ENCODE measurements at regions not wholly inside any gene's neighbourhood (a gene's known extent, or its start where the extent isn't known, plus 50 kb on each side); places are given as distances from the start of the nearest gene placed in this dataset.
"Not testable (repeated sequence)": the region's sequence is repeated elsewhere in the genome, so short reads cannot be mapped to it uniquely, and the experiment has no call there.

DNA sequence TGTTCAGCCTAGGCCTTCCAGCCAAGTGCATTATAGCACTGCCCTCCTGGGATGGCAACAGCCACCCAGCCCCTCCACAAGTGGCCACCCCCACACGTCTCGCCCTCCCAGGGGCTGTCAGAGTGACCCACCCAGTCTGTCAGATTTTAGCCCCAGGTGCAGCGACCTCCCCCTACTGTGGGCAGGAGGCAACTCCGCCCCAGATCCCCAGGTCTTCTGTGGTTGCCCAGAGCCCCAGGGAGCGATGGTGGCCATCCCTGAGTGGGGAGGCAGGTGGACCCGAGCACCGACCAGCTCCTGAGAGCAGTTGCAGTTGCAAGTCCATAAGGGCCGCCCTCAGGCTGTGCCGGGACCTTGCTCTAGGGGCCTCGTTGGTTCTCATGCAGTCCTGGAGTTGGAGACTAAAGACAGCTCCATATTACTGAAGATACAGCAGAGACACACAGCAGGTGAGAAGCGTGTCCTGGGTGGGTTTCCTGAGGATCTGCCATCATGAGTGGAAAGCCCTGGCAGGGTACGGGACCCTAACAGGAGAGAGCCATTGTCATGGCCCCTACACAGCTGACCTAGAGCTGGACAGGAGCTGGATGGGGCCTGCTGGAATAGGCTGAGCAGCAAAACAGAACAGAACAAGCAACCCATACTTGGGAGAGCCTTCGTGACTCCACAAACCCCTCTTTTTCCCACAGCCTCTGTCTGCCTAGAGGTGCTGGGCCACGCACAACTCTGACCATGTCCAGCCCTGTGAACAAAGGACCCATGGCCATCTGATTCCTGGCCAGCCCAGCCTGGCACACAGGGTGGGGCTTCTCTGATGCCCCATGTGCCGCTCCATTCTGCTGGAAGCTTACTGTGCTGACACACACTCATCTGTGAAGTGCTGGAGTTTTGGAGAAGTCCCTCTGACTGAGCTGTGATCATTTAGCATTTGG, 110.3 kb upstream of the ALDH1A3 start:
- DNase-seq, result no peak

DNA sequence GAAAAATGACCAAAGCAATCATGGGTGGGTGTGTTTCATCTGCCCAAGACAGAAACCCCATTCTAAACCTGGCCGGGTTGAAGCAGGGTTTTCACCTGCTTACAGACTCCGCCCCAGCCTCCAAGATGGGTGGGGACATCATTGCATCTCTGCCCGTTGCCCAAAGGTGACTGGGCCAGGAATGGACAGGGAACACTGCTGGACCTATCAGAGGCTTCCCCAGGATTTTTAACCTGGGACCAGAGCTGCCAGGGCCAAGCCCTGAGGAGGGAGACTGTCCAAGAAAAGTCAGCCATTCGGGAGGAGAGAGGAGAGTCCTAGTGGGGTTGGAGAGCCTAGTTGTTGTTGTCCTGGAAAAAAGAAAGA, 109.7 kb upstream of the ALDH1A3 start:
- DNase-seq, result no peak

DNA sequence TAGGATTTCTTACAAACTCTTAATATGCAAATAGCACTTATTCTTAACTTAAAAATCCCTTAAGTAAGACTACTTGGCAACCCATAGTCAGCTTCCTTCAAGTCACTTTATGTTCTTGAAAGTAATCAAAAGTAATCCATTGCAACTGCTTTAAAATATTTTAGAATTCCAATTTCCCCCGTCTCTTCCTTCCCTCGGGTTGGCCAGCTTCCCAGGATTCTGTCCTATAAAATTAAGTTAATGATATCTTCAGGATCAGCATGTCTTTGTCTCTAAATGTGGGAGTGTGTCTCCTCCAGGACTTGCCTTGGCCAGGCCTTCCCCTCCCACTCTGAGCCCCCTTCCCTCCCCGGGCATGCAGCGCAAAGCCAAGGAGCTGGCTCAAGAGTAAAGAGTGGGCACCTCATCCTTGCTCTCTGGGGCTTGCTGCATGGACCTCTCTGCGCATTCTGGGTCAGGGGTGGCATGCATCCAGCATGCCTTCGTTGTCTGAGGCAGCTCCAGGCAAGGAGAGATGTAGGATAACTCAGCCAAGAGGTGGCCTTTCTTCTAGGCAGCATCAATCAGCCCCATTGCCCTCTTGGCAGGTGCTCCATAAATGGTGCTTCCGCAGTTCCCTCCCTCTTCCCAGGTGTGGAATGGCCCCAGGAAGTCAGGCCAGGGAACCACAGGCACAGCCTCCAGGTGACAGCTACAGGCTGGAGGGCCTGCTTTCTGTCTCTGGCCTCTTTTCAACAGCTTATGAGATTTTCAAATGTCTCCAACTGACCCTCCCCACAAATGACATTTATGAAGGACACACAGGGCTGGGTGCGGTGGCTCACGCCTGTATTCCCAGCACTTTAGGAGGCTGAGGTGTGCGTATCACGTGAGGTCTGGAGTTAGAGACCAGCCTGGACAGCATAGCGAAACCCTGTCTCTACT, 108.7 kb upstream of the ALDH1A3 start:
- DNase-seq, result no peak

DNA sequence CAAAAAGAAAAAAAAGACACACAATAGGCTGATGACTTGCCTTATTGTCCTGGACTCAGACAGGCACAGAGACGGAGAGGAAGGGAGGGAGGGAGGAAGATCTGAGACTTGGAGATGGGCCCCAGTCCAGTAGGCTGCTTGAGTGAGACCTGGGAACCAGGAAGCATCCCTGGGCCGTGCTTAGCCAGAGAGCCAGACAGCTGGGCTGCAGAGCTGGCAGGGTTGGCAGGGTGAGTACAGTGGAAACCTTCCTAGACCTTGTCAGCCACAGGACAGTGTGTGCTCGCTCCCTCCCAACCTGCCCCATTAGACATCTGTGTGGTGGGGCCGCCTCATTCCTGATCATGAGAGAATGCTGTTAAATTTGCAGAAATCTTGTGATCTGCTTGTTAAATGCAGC, 107.9 kb upstream of the ALDH1A3 start:
- no peak for DNase-seq

DNA sequence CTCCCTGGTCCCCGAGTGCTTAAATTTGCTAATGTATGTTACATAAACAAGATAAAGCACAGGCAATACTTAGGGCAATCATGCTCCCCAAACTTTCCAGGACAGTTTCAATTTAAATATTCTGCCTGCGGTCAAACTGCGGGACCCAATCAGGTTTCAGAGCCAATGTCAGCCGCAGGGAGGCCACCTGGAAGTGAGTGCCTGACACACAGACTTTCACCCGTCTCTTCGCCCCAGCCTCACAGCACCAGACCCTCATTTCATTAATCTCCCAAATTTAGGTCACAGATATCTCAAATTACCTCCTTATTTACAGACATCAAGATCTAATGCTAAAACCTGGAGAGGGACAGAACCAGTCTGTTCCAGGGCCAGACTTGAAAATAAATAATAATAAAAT, 107.2 kb upstream of the ALDH1A3 start:
- no peak for DNase-seq

DNA sequence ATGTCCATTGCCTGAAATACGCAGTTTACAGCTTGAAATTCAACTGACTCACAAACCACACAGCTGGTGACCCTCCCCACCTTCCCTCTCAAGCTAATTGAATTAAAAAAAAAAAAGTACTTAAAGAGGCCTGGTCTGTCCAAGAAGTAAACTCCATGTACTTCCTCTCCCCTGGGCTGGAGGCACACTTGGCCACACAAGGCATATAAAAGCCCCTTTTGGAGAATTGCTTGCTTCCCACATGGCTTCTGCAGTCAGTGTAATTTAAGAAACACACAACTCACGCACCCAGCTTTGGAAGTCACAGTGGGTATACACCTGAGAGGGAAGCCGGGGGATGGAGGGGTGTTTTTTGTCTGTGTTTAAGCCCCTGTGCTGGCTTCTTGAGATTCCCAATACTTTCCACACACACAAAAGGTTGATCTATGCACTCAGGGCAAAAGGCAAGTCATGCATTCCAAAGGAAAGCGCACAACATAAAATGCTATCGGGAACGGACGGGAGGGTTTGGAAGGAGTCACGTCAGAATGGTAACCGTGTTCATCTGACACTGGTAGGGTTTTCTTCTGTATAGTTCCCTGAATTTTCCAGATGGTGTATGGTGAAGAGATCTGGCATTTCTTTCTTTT, 106.6 kb upstream of the ALDH1A3 start:
- DNase-seq, result no peak

DNA sequence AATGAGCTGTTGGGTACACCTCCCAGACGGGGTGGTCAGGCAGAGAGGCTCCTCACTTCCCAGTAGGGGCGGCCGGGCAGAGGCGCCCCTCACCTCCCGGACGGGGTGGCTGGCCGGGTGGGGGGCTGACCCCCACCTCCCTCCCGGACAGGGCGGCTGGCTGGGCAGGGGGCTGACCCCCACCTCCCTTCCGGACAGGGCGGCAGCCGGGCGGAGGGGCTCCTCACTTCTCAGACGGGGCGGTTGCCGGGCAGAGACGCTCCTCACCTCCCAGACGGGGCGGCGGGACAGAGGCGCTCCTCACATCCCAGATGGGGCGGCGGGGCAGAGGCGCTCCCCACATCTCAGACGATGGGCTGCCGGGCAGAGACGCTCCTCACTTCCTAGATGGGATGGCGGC, 105.6 kb upstream of the ALDH1A3 start:
- DNase-seq, result not testable (repeated sequence)

DNA sequence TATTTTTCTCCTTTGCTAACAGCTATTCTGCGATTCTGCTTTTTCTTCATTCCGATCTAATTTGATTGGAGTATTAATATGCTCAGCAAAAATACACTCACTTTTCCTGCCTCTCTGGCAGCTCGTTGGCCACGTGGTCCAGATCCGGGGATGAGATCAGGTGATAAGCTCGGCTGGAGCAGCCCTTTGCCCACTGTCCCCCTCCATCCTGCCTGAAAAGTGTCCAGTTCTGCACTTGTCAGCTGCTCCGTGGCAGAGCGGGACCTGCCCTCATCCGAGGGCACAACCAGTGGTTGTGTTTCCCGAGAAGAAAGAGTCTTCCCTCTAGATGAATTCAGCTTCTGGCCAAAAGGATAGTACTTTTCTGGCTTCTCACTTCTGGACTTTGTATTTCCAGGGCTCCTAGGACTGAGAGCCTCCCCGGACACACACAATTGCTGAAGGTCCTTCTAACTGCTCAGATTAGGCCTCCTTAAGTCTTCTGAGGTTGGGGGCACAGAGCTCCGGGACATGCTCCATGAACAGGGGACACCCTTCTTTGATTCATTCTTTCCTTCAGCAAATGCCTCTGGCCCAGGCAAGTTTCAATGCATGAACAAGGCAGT, 103.9 kb upstream of the ALDH1A3 start:
- no peak for DNase-seq

DNA sequence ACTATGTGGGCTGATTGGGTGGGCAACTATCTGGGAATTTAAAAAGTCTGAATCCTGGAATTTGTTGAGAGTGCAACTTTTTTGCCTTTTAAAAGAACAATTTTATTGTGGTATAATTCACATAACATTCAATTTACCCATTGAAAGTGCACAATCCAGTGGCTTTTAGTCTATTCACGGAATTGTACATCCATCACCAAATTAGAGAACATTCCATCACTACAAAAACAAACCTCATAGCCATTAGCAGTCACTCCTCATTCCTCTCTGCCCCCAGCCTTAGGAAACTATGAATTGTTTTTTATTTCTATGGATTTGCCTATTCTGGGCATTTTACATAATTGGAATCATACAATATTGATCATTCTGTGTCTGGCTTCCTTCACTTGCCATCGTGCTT, 101.8 kb upstream of the ALDH1A3 start:
- no peak for DNase-seq

DNA sequence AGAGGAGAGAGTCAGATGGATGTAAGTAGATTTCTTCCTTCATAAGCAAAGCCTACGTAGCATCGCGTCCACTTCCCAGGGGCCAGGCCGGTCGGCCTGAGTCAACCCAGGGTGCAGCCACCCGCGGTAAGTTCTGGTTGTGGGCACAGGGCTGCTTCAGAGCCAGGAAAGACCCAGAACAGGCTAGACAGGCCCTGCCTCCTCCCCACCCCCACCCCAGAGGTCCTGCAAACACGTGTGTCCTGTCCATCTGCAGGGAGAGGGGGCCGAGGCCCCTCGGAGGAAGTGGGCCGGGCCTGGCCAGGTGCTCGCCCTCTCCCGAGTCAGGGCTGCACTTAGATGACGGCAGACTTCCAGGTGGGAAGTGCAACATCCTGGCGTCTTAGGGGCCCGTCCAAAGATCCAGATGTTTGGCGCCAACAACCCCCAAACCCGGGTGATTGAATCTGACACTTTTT, 100.8 kb upstream of the ALDH1A3 start:
- DNase-seq, result no peak

DNA sequence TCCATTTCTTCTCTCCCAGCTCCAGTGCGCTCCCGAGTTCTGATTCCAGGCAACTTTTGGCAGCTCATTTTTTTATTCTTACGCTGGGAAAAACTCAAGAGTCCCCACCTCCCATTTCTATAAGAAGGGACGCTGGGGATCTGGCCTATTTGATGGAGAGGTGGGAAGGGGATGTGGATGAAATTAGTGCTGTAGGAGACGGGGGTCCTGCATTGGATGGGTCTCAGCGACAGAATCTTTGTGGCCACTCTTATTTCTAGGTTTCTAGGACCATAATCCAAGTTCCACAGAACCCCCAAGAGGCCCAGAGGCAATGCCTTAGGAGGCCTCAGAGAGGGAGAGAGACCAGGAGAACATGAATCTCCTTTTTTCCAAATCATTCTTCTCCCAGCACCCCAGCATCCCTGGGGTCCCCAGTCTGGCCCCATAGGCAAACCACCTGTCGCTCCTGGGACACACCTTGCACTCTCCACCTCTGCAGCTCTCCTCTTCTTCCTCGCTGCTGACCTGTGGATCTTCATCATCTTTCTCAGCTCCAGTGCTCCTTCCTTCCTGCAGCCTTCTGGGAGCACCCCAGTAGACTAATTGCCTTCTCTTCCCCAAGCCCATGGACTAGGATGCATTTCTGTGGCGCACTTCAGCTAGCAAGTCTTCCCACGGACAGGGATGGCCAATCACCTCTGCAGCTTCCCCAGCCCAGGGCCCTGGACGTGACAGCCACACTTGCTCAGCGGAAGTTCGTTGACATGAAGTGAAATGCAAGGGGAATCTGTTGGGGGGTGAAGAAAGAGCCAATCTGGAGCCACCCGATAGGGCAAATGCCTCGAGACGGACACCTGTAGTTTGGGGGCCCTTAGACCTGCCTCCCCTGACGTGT, 100.1 kb upstream of the ALDH1A3 start:
- no peak for DNase-seq

DNA sequence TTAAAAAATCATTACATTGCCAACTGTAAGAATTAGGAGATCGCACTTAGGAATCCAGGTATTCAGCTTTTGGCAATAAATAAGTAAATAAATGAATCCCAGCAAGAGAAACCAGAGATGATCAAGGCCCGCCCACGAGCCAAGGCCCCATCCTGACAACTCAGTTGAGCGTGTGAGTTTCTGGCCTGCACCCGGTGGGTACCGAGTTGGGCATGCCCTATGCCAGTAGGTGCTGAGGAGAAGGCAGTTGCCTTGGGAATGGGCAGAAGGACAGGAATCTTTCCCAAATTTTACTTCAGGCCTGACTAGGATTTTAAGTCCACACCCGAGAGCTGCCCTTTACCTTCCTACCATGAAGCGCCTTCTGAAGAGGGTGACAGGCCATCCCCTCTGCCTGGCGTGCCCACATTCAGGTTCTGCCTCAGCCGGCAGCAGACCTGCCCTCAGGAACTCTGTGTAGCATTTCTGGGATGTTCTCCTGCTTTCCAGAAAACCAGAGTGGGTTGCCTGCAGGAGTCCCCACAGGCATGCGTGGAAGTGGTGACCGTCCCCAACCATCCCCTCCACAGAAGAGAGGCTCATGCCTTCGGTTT, 99.3 kb upstream of the ALDH1A3 start:
- DNase-seq, result no peak

DNA sequence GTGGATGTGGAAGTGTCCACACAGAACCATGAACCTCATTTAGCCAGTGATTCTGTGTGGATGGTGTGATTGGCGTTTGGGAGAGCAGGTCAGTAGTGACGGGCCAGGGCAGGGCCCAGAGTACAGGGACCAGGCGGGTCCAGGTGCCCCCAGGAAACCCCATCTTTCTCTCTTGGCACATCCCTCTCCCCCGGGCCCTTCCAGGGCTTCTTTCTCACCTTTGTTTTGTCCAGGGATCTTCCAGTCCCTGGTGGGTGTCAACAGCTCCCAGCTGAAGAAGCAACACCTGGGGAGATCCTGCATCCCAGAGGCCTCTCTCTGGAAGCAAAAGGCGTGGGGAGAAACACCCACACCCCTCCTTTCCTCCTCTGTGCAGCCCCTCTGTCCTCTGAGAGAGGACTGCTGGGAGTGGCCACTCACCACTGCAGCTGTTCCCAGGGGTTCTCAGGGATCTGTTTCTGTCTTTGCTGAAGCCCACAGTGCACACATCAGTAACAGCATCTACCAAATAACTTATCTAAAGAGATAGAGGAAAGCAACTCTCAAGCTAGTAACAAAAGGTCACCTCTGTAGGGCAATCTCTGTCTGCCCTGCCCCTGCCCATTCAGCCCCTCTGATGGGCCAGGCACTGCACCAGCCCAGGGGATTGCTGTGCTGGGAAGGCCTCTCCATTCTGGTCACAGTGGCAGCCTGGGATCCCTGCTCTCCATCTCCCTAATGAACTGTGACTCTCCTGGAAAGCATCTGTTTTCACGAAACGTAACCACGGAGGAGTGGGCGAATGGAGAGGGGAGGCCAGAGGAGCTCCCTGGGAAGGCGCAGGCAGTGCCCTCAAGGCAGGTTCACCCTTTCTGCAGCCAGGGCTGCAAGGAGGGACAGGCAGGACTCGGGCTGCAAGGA, 98.3 kb upstream of the ALDH1A3 start:
- DNase-seq, result no peak

DNA sequence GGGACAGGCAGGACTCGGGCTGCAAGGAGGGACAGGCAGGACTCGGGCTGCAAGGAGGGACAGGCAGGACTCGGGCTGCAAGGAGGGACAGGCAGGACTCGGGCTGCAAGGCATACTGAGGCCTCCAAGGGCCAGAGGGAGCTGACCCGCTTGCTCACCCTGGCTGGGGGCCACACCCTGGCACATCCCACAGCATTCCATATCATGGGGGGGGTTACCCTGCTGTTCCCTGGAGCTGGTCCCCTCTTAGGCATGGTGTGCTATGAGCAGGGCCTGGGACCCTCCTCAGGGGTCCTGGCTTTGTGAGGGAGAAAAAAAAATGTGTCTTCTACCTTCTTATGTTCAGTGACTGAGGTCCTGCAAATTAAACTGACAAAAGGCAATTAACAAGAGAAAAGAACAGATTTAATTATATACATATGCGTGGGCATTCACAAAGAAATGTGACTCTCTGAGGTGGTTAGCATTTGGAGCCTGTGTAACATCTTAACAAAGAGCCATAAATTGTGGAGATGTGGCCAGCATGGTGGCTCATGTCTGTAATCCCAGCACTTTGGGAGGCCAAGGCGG, 97.6 kb upstream of the ALDH1A3 start:
- no peak for DNase-seq

DNA sequence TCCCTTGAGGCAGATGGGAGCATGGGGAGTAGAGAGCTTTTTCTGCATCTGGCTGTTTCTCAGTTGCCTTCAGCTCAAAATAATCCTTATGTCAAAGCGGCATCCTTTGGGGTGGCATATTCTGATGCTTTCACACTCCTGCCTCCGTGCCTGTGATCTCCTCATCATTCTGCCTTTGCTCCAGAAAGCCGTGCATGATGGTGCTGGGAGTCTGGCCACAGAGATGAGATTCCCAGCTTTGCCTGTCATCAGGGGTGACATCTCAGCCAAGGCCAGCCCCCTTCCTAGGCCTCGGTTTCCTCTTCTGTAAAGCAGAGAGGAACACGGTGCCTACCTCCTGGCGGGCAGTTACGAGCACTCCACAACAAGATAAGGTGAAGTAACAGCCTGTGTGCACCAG, 96.3 kb upstream of the ALDH1A3 start:
- no peak for DNase-seq

DNA sequence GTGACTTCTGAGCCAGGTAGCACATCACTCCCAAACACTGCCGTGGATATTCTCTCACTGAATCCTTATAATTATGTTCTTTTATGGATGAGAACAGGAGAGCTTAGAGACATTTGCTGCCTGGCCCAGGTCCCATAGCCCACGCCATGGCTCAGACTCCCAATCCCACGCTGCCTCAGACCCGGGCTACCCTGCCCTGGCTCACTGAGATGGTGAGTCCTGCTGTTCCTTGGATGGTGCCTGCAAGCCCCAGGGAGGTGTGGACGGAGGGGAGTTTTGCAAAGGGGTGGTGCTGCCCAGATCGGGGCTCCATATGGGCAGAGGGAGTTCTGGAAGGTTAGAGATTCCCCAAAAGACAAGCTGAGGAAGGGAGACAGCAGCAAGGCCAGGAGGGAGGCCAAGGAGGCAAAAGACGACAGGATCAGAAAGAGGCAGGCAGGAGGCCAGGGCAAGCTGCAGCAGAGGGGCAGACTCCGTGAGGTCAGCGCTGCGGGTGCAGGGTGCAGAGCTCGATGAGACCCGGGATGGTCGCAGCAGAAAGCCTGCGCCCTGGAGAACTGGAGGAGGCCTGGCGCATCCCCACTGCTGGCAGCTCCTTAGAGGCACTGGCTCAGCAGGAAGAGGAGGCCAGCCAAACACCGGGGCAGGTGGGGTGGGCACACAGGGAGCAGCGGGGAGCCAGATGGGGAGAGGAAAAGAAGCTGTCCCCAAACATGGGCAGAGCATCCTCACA, 95.7 kb upstream of the ALDH1A3 start:
- DNase-seq, result no peak

DNA sequence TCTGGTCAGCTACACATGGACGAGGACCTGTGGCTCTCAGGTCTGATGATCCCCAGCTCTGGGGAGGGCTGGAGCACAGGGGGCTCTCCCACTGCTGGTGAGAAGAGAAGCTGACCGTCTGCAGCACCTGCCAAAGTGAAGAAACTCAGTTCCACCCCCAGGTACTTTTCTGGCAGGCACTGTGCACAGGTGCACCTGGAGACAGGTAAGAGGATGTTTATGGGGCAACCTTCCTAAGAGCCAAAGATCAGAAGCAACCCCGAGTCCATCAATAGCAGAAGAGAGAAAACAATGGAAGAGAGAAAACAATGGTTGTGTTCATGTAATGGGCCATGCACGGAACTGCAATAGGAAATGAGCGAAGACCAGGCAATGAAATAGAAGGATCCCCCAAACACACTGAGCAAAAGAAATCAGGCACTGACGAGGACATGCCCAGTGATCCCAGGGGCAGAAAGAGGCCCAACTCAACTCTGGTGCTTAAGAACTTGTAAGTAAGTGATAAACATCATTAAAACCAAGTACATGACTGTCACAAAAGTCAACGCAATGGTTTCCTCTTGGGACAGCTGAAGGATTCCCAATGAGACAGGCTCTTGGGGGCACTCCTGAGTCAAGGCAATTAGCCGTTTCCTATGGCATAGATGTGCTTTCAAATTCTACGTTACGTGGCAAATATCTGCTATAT, 95.0 kb upstream of the ALDH1A3 start:
- DNase-seq, result no peak

Data from cerebellar nuclear complex (tissue), 1 donor.